Liver (tissue), 3 donors: ENCODE measurements at regions not wholly inside any gene's neighbourhood (a gene's known extent, or its start where the extent isn't known, plus 50 kb on each side); places are given as distances from the start of the nearest gene placed in this dataset.

Experiments
- GABPA ChIP-seq, 2 donors: IDR thresholded peaks in 1 of 2; conservative IDR thresholded peaks in 1 of 2; 2 replicates each; pipeline ENCODE4 v1.6.1; 2016; ENCODE audit warnings: antibody characterized with exemption in 2 of 2, mild to moderate bottlenecking in 1 of 2, moderate library complexity in 1 of 2
- HNF4G ChIP-seq: IDR thresholded peaks from 2 replicates; pipeline ENCODE4 v1.6.1; 2016; ENCODE audit warnings: antibody characterized with exemption
- RAD21 ChIP-seq, 2 donors: IDR thresholded peaks; 2 replicates each; pipeline ENCODE4 v1.6.1; 2016; ENCODE audit warnings: antibody characterized with exemption in 2 of 2, mild to moderate bottlenecking in 2 of 2
- TF ChIP-seq, protein P1 (sequence below): fragments of 150-350 bp; IDR thresholded peaks from 2 replicates; pipeline ENCODE4 v1.5.1; 2017; ENCODE audit warnings: improper control_type of control experiment, low read depth, low read length; ENCODE audit not compliant: missing input control
- donor health status: healthy.
- donor health status: healthy.

DNA sequence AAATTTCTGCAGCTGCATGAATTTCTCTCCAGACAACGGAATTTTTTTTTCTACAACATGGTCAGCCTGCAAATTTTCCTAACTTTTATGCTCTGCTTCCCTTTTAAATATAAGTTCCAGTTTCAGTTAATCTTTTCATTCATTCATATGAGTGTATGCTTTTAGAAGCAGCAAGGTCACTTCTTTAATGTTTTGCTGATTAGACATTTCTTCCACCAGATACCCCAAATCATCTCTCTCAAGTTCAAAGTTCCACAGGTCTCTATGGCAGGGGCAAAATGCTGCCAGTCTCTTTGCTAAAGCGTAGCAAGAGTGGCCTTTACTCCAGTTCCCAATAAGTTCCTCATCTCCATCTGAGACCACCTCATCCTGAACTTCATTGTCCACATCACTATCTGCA is 205.6 kb upstream of the GRM7 start:
- TF ChIP-seq, protein P1, sequence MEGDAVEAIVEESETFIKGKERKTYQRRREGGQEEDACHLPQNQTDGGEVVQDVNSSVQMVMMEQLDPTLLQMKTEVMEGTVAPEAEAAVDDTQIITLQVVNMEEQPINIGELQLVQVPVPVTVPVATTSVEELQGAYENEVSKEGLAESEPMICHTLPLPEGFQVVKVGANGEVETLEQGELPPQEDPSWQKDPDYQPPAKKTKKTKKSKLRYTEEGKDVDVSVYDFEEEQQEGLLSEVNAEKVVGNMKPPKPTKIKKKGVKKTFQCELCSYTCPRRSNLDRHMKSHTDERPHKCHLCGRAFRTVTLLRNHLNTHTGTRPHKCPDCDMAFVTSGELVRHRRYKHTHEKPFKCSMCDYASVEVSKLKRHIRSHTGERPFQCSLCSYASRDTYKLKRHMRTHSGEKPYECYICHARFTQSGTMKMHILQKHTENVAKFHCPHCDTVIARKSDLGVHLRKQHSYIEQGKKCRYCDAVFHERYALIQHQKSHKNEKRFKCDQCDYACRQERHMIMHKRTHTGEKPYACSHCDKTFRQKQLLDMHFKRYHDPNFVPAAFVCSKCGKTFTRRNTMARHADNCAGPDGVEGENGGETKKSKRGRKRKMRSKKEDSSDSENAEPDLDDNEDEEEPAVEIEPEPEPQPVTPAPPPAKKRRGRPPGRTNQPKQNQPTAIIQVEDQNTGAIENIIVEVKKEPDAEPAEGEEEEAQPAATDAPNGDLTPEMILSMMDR = no peak
- no peak for TF ChIP-seq HNF4G
- no peak for TF ChIP-seq RAD21 (IDR thresholded peaks at IDR 0.05)
- TF ChIP-seq GABPA (IDR thresholded peaks at IDR 0.05 in 1 of 2, conservative IDR thresholded peaks at IDR 0.05 in 1 of 2) = no peak
